ENCODE measurements at regions not wholly inside any gene's neighbourhood (a gene's known extent, or its start where the extent isn't known, plus 50 kb on each side); places are given as distances from the start of the nearest gene placed in this dataset.

GRCh38 chr20:57790176-57790575 lies 80.4 kb upstream of the PMEPA1 start:
- H3K4me1 ChIP-seq, result no peaks in the 10 kb centered on the region
- H3K4me3 ChIP-seq, result no peak overlapping the region
- DNase-seq, result peak; percentile 21
- H3K9me3 ChIP-seq, result no peaks in the 10 kb centered on the region
- intact Hi-C loops (cut with DNase I), result no loop called here
- no peak for TF ChIP-seq POLR2AphosphoS5 (IDR thresholded peaks at IDR 0.05)
- TF ChIP-seq CTCF (IDR thresholded peaks at IDR 0.05), result no peak
- TF ChIP-seq EP300 (IDR thresholded peaks at IDR 0.05), result no peak
- TF ChIP-seq POLR2A (IDR thresholded peaks at IDR 0.05), result no peak
- H3K27me3 ChIP-seq, result no peaks in the 10 kb centered on the region
- no peak overlapping the region for H3K27ac ChIP-seq
- no peaks in the 10 kb centered on the region for H3K36me3 ChIP-seq
- WGBS, 2 donors, result 82 to 85% methylated on average over 8 of the region's 8 CpGs

GRCh38 chr20:57788936-57789613 lies 79.3 kb upstream of the PMEPA1 start:
- no peak overlapping the region for H3K4me3 ChIP-seq
- peak; percentile 33 for DNase-seq
- no peaks in the 10 kb centered on the region for H3K4me1 ChIP-seq
- intact Hi-C loops (cut with DNase I), result no loop called here
- no peaks in the 10 kb centered on the region for H3K27me3 ChIP-seq
- H3K9me3 ChIP-seq, result no peaks in the 10 kb centered on the region
- 87% methylated on average over 19 of the region's 19 CpGs for WGBS, 2 donors
- no peaks in the 10 kb centered on the region for H3K36me3 ChIP-seq
- no peak for TF ChIP-seq CTCF (IDR thresholded peaks at IDR 0.05)
- TF ChIP-seq POLR2A (IDR thresholded peaks at IDR 0.05), result no peak
- no peak for TF ChIP-seq POLR2AphosphoS5 (IDR thresholded peaks at IDR 0.05)
- TF ChIP-seq EP300 (IDR thresholded peaks at IDR 0.05), result no peak
- no peak overlapping the region for H3K27ac ChIP-seq

GRCh38 chr20:57787990-57788781 lies 78.4 kb upstream of the PMEPA1 start:
- H3K27ac ChIP-seq, result no peak overlapping the region
- TF ChIP-seq POLR2A (IDR thresholded peaks at IDR 0.05), result no peak
- no peak for TF ChIP-seq POLR2AphosphoS5 (IDR thresholded peaks at IDR 0.05)
- TF ChIP-seq CTCF (IDR thresholded peaks at IDR 0.05), result no peak
- no peak for TF ChIP-seq EP300 (IDR thresholded peaks at IDR 0.05)
- H3K4me1 ChIP-seq, result no peaks in the 10 kb centered on the region
- no peak for DNase-seq
- intact Hi-C loops (cut with DNase I), result no loop called here
- 88 to 89% methylated on average over 17 of the region's 17 CpGs for WGBS, 2 donors
- H3K36me3 ChIP-seq, result no peaks in the 10 kb centered on the region
- no peaks in the 10 kb centered on the region for H3K27me3 ChIP-seq
- no peak overlapping the region for H3K4me3 ChIP-seq
- H3K9me3 ChIP-seq, result no peaks in the 10 kb centered on the region

GRCh38 chr20:57787151-57787989 lies 77.6 kb upstream of the PMEPA1 start:
- TF ChIP-seq CTCF (IDR thresholded peaks at IDR 0.05) (no peak), POLR2AphosphoS5 (IDR thresholded peaks at IDR 0.05) (no peak), POLR2A (IDR thresholded peaks at IDR 0.05) (no peak), EP300 (IDR thresholded peaks at IDR 0.05) (no peak)
- no peaks in the 10 kb centered on the region for H3K27me3 ChIP-seq
- no peaks in the 10 kb centered on the region for H3K36me3 ChIP-seq
- H3K9me3 ChIP-seq, result no peaks in the 10 kb centered on the region
- intact Hi-C loops (cut with DNase I), result no loop called here
- H3K4me3 ChIP-seq, result no peak overlapping the region
- WGBS, 2 donors, result 89 to 90% methylated on average over 10 of the region's 10 CpGs
- H3K4me1 ChIP-seq, result no peaks in the 10 kb centered on the region
- DNase-seq, result peak; percentile 47
- no peak overlapping the region for H3K27ac ChIP-seq
